Transverse colon (tissue), 3 donors: ENCODE measurements at regions not wholly inside any gene's neighbourhood (a gene's known extent, or its start where the extent isn't known, plus 50 kb on each side); places are given as distances from the start of the nearest gene placed in this dataset.

Experiments
- EP300 ChIP-seq: sonication (generic); formaldehyde crosslinking; IDR thresholded peaks from one replicate; pipeline ENCODE4 v1.6.1; 2017; ENCODE audit warnings: antibody characterized with exemption, low read depth
- TF ChIP-seq, protein P1 (sequence below), 5 experiments: fragments of 200-600 bp in 3 of 5; fragments of 450-650 bp in 2 of 5; sonication (generic) in 3 of 5; IDR thresholded peaks; 1 replicate in 2 of 5; 2 replicates in 3 of 5; pipeline ENCODE4 v1.5.1; 2016 to 2017; ENCODE audit warnings: antibody characterized with exemption in 5 of 5, inconsistent platforms in 3 of 5, mild to moderate bottlenecking in 2 of 5, moderate library complexity in 1 of 5

DNA sequence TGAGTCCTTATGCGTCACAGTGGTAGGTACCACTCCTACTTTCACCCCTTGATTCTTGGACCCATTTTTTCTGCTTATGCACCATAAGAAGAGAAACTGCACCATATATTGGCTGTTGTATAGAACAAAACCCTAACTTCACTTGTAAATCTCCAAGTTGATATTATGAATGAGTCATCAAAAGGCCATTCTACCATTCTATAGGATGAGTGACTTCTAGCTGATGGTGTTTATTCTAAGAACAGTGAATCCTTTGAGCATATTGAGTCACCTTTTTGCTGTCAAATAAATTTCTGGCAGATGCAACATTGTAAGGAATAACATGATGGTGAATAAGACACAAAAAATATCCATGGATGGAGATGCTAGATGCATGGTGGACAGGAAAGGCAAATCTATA, 57.7 kb downstream of the POLR1D start:
- TF ChIP-seq, protein P1, sequence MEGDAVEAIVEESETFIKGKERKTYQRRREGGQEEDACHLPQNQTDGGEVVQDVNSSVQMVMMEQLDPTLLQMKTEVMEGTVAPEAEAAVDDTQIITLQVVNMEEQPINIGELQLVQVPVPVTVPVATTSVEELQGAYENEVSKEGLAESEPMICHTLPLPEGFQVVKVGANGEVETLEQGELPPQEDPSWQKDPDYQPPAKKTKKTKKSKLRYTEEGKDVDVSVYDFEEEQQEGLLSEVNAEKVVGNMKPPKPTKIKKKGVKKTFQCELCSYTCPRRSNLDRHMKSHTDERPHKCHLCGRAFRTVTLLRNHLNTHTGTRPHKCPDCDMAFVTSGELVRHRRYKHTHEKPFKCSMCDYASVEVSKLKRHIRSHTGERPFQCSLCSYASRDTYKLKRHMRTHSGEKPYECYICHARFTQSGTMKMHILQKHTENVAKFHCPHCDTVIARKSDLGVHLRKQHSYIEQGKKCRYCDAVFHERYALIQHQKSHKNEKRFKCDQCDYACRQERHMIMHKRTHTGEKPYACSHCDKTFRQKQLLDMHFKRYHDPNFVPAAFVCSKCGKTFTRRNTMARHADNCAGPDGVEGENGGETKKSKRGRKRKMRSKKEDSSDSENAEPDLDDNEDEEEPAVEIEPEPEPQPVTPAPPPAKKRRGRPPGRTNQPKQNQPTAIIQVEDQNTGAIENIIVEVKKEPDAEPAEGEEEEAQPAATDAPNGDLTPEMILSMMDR (IDR thresholded peaks at IDR 0.05): no peak
- no peak for TF ChIP-seq EP300
